WTC11 (cell line): ENCODE measurements at regions not wholly inside any gene's neighbourhood (a gene's known extent, or its start where the extent isn't known, plus 50 kb on each side); places are given as distances from the start of the nearest gene placed in this dataset.

Source experiments
- ATAC-seq: fragments of 200-7000 bp; cut with Tn5 transposase; 2 replicates; pipeline ENCODE4 v1.10.0; 2021; ENCODE audit warnings: mild to moderate bottlenecking, moderate library complexity
- CTCF ChIA-PET: fragments of 300-600 bp; sonication (Branson Sonifier 250); formaldehyde crosslinking; loops from one replicate; lab custom pipeline; 2021; ENCODE audit warnings: antibody characterized with exemption; lab: Charles Lee
- POLR2A ChIA-PET: fragments of 350-600 bp; sonication (Branson Sonifier 250); formaldehyde crosslinking; loops from one replicate; lab custom pipeline; 2021; ENCODE audit warnings: antibody characterized with exemption; lab: Charles Lee
- DNase-seq: peaks from one replicate; pipeline ENCODE4 v3.0.0; 2021; ENCODE audit warnings: low spot score
- H3K27ac Mint-ChIP-seq: 2 replicates; pipeline ENCODE4 v1.8.0; 2021; ENCODE audit warnings: mixed read lengths
- H3K27me3 Mint-ChIP-seq: 2 replicates; pipeline ENCODE4 v1.8.0; 2021; ENCODE audit warnings: low read depth, mild to moderate bottlenecking, moderate library complexity, mixed read lengths
- H3K36me3 Mint-ChIP-seq: 2 replicates; pipeline ENCODE4 v1.8.0; 2021; ENCODE audit warnings: mixed read lengths
- H3K4me1 Mint-ChIP-seq: 2 replicates; pipeline ENCODE4 v1.8.0; 2022; ENCODE audit warnings: mixed read lengths
- H3K4me3 Mint-ChIP-seq: 2 replicates; pipeline ENCODE4 v1.8.0; 2021; ENCODE audit warnings: mild to moderate bottlenecking, moderate library complexity, mixed read lengths
- H3K9me3 Mint-ChIP-seq: 2 replicates; pipeline ENCODE4 v1.8.0; 2021; ENCODE audit warnings: mixed read lengths
- ARID4B ChIP-seq: sonication (generic); formaldehyde crosslinking; IDR thresholded peaks from 2 replicates; pipeline ENCODE4 v1.8.0; 2023; ENCODE audit warnings: missing genetic modification reagents, mild to moderate bottlenecking, borderline replicate concordance
- CTCF ChIP-seq: fragments of 200-600 bp; IDR thresholded peaks from 2 replicates; pipeline ENCODE4 v1.8.0; 2022; ENCODE audit warnings: antibody characterized with exemption
- ELF4 ChIP-seq: sonication (generic); formaldehyde crosslinking; IDR thresholded peaks from 2 replicates; pipeline ENCODE4 v1.8.1; 2022; ENCODE audit warnings: low read depth, mild to moderate bottlenecking, moderate library complexity, missing genetic modification reagents
- ESRRA ChIP-seq: sonication (generic); formaldehyde crosslinking; IDR thresholded peaks from 2 replicates; pipeline ENCODE4 v1.8.1; 2022; ENCODE audit warnings: mild to moderate bottlenecking, missing genetic modification reagents, borderline replicate concordance
- FOXP1 ChIP-seq: sonication (generic); formaldehyde crosslinking; IDR thresholded peaks from 2 replicates; pipeline ENCODE4 v1.8.0; 2022; ENCODE audit warnings: missing genetic modification reagents, mild to moderate bottlenecking, moderate library complexity, borderline replicate concordance
- IRF1 ChIP-seq: sonication (generic); formaldehyde crosslinking; IDR thresholded peaks from 2 replicates; pipeline ENCODE4 v1.8.0; 2023; ENCODE audit warnings: missing genetic modification reagents
- IRF2 ChIP-seq: sonication (generic); formaldehyde crosslinking; IDR thresholded peaks from 2 replicates; pipeline ENCODE4 v1.8.0; 2022; ENCODE audit warnings: low read depth, missing genetic modification reagents, borderline replicate concordance
- NR2C2 ChIP-seq: sonication (generic); formaldehyde crosslinking; IDR thresholded peaks from 2 replicates; pipeline ENCODE4 v1.8.0; 2022; ENCODE audit warnings: mild to moderate bottlenecking, missing genetic modification reagents
- PRDM15 ChIP-seq: sonication (generic); formaldehyde crosslinking; IDR thresholded peaks from 2 replicates; pipeline ENCODE4 v1.8.0; 2022; ENCODE audit warnings: missing genetic modification reagents
- SMAD3 ChIP-seq: sonication (generic); formaldehyde crosslinking; IDR thresholded peaks from 2 replicates; pipeline ENCODE4 v1.8.0; 2022; ENCODE audit warnings: missing genetic modification reagents, mild to moderate bottlenecking, borderline replicate concordance
- TCF7 ChIP-seq: sonication (generic); formaldehyde crosslinking; IDR thresholded peaks from 2 replicates; pipeline ENCODE4 v1.8.0; 2022; ENCODE audit warnings: mild to moderate bottlenecking, low read depth, missing genetic modification reagents, moderate library complexity
- USF1 ChIP-seq: sonication (generic); formaldehyde crosslinking; IDR thresholded peaks from 2 replicates; pipeline ENCODE4 v1.8.0; 2022; ENCODE audit warnings: mild to moderate bottlenecking, missing genetic modification reagents
- ZBTB21 ChIP-seq: sonication (generic); formaldehyde crosslinking; IDR thresholded peaks from 2 replicates; pipeline ENCODE4 v1.8.1; 2023; ENCODE audit warnings: mild to moderate bottlenecking, missing genetic modification reagents, borderline replicate concordance
- ZMAT4 ChIP-seq: fragments of 250-450 bp; sonication (Bioruptor Pico); IDR thresholded peaks from 2 replicates; pipeline ENCODE4 v1.9.0; 2021; ENCODE audit warnings: mild to moderate bottlenecking
- ZNF263 ChIP-seq: sonication (generic); formaldehyde crosslinking; IDR thresholded peaks from 2 replicates; pipeline ENCODE4 v1.8.1; 2022; ENCODE audit warnings: low read depth, mild to moderate bottlenecking, moderate library complexity, missing genetic modification reagents
- ZNF512 ChIP-seq: sonication (generic); formaldehyde crosslinking; IDR thresholded peaks from 2 replicates; pipeline ENCODE4 v1.8.1; 2022; ENCODE audit warnings: missing genetic modification reagents, borderline replicate concordance
- ZNF532 ChIP-seq: fragments of 250-450 bp; sonication (Bioruptor Pico); IDR thresholded peaks from 2 replicates; pipeline ENCODE4 v1.9.0; 2021; ENCODE audit warnings: mild to moderate bottlenecking, borderline replicate concordance
- ZNF671 ChIP-seq: fragments of 250-450 bp; sonication (Bioruptor Pico); IDR thresholded peaks from 2 replicates; pipeline ENCODE4 v1.8.0; 2021; ENCODE audit warnings: mild to moderate bottlenecking

GRCh38 chr13:37485756-37486155, 112.8 kb downstream of the POSTN start (continued):
- no peak for TF ChIP-seq ZNF532
- TF ChIP-seq ZNF671 (CRISPR knock-in tag) = no peak
- no peak for TF ChIP-seq FOXP1 (CRISPR knock-in tag)
- TF ChIP-seq ZMAT4 (CRISPR knock-in tag) = no peak
- no peak for TF ChIP-seq ELF4 (CRISPR knock-in tag)
- TF ChIP-seq SMAD3 = no peak
- TF ChIP-seq IRF1 (CRISPR knock-in tag) = no peak

- no peak overlapping the region for H3K27ac Mint-ChIP-seq
- no peaks in the 10 kb centered on the region for H3K9me3 Mint-ChIP-seq
- no peaks in the 10 kb centered on the region for H3K36me3 Mint-ChIP-seq
- ATAC-seq = no peak
- no peak for DNase-seq
- no peak overlapping the region for H3K4me3 Mint-ChIP-seq
- ChIA-PET CTCF (no interaction called here), POLR2A (no interaction called here)
- no peaks in the 10 kb centered on the region; the same call in 1 of the 2 replicates for H3K27me3 Mint-ChIP-seq
- H3K4me1 Mint-ChIP-seq = peaks cover 2% of the 10 kb centered on the region; the same call in 1 of the 2 replicates
- TF ChIP-seq TCF7 (no peak), PRDM15 (CRISPR knock-in tag) (no peak), USF1 (no peak), ZNF263 (CRISPR knock-in tag) (no peak), ESRRA (CRISPR knock-in tag) (no peak), NR2C2 (no peak), IRF2 (CRISPR knock-in tag) (no peak), CTCF (no peak), ZBTB21 (no peak), ZNF512 (CRISPR knock-in tag) (no peak), ARID4B (CRISPR knock-in tag) (no peak)
These were observed 114.5 kb downstream of the POSTN start for GRCh38 chr13:37484056-37484455.
